ENCODE measurements at regions not wholly inside any gene's neighbourhood (a gene's known extent, or its start where the extent isn't known, plus 50 kb on each side); places are given as distances from the start of the nearest gene placed in this dataset.

DNA sequence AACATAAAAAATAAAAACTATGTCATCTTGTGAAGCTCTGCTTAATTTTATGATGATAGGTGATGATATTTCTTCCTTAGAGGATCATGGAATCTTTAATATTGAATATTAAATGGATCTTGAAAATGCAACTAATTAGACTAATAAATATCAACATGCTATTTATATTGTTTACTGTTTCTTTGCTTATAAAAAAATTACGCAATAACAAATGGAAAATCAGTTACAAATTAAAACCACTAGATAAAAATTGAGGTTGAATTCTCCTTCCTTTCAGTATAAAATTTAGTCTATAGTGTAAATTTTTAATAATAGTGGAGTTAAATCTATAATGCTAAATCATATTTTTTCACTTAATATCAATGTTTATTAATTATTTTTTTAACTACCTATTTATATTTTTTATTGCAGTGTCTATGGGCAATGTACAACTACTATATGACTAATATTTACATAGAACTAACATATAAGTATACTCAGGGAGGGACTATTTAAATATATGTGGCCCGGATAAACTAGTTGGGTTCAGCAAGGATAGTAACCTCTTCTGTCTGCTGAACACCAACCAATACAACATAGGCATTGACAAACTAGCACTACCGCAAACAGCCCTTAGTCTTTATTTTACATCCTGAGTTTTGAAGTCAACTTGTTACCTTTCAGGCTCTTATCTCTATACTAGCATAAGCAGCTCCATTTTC lies 628.0 kb downstream of the EFNB2 start:
- TF ChIP-seq POLR2A (IDR thresholded peaks at IDR 0.05; ENCODE audit: extremely low read depth, insufficient read length): no peak
- TF ChIP-seq, protein P1, sequence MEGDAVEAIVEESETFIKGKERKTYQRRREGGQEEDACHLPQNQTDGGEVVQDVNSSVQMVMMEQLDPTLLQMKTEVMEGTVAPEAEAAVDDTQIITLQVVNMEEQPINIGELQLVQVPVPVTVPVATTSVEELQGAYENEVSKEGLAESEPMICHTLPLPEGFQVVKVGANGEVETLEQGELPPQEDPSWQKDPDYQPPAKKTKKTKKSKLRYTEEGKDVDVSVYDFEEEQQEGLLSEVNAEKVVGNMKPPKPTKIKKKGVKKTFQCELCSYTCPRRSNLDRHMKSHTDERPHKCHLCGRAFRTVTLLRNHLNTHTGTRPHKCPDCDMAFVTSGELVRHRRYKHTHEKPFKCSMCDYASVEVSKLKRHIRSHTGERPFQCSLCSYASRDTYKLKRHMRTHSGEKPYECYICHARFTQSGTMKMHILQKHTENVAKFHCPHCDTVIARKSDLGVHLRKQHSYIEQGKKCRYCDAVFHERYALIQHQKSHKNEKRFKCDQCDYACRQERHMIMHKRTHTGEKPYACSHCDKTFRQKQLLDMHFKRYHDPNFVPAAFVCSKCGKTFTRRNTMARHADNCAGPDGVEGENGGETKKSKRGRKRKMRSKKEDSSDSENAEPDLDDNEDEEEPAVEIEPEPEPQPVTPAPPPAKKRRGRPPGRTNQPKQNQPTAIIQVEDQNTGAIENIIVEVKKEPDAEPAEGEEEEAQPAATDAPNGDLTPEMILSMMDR (IDR thresholded peaks at IDR 0.05; ENCODE audit: low read depth, low read length): no peak

Measured in NB4 (cell line).